GM23338 (cell line): ENCODE measurements at regions not wholly inside any gene's neighbourhood (a gene's known extent, or its start where the extent isn't known, plus 50 kb on each side); places are given as distances from the start of the nearest gene placed in this dataset.

Source experiments
- ATAC-seq: fragments of 200-7000 bp; cut with Tn5 transposase; 3 replicates; pipeline ENCODE4 v1.9.1; 2020
- DNase-seq: peaks from one replicate; pipeline ENCODE4 v3.0.0-alpha.2; 2015; ENCODE audit warnings: low spot score
- H2AFZ ChIP-seq: fragments of 200-600 bp; sonication (generic); 2 replicates; pipeline ENCODE4 v1.8.0; 2016; ENCODE audit warnings: antibody characterized with exemption, mild to moderate bottlenecking, moderate library complexity
- H3F3A ChIP-seq: fragments of 200-600 bp; sonication (generic); replicated peaks from 2 replicates; pipeline ENCODE4 v1.8.0; 2017; ENCODE audit warnings: antibody characterized with exemption, mixed run types, low read depth
- H3K27ac ChIP-seq: fragments of 200-600 bp; sonication (generic); 2 replicates; pipeline ENCODE4 v1.6.1; 2016; ENCODE audit warnings: low read depth
- H3K27me3 ChIP-seq: fragments of 200-600 bp; sonication (generic); 2 replicates; pipeline ENCODE4 v1.8.0; 2016; ENCODE audit warnings: mild to moderate bottlenecking, mixed run types, moderate library complexity; ENCODE audit not compliant: insufficient read depth
- H3K36me3 ChIP-seq: fragments of 200-600 bp; sonication (generic); 2 replicates; pipeline ENCODE4 v1.8.0; 2016; ENCODE audit warnings: mild to moderate bottlenecking; ENCODE audit not compliant: insufficient read depth
- H3K4me1 ChIP-seq: fragments of 200-600 bp; sonication (generic); 2 replicates; pipeline ENCODE4 v1.8.0; 2016; ENCODE audit warnings: mild to moderate bottlenecking, moderate library complexity; ENCODE audit not compliant: insufficient read depth
- H3K4me2 ChIP-seq: fragments of 200-600 bp; sonication (generic); 2 replicates; pipeline ENCODE4 v1.7.1; 2017; ENCODE audit warnings: mixed run types
- H3K4me3 ChIP-seq: fragments of 200-600 bp; sonication (generic); 2 replicates; pipeline ENCODE4 v1.6.1; 2016; ENCODE audit warnings: mixed run types
- H3K79me2 ChIP-seq: fragments of 200-600 bp; sonication (generic); replicated peaks from 2 replicates; pipeline ENCODE4 v1.8.0; 2017; ENCODE audit warnings: mild to moderate bottlenecking; ENCODE audit not compliant: insufficient read depth
- H3K9me2 ChIP-seq: fragments of 200-600 bp; sonication (generic); 2 replicates; pipeline ENCODE4 v1.8.0; 2017; ENCODE audit not compliant: insufficient read depth
- H4K20me1 ChIP-seq: fragments of 200-600 bp; sonication (generic); replicated peaks from 2 replicates; pipeline ENCODE4 v1.8.0; 2017; ENCODE audit warnings: mild to moderate bottlenecking; ENCODE audit not compliant: insufficient read depth
- H3K27ac Mint-ChIP-seq: 2 replicates; pipeline ENCODE4 v1.8.0; 2020; ENCODE audit warnings: inconsistent platforms, mild to moderate bottlenecking, moderate library complexity, mixed read lengths
- H3K27me3 Mint-ChIP-seq: 3 replicates; pipeline ENCODE4 v1.8.0; 2022; ENCODE audit warnings: low read depth, mild to moderate bottlenecking, moderate library complexity, mixed read lengths, inconsistent platforms; ENCODE audit not compliant: insufficient read depth, poor library complexity
- H3K36me3 Mint-ChIP-seq: 3 replicates; pipeline ENCODE4 v1.8.0; 2021; ENCODE audit warnings: low read depth, mild to moderate bottlenecking, inconsistent platforms, moderate library complexity, mixed read lengths
- H3K4me1 Mint-ChIP-seq: 3 replicates; pipeline ENCODE4 v1.8.0; 2020; ENCODE audit warnings: mild to moderate bottlenecking, inconsistent platforms, mixed read lengths
- H3K4me3 Mint-ChIP-seq: 3 replicates; pipeline ENCODE4 v1.8.0; 2021; ENCODE audit warnings: moderate library complexity, mild to moderate bottlenecking, inconsistent platforms, mixed read lengths
- H3K9me3 Mint-ChIP-seq: 3 replicates; pipeline ENCODE4 v1.8.0; 2020; ENCODE audit warnings: moderate library complexity, mild to moderate bottlenecking, inconsistent platforms, mixed read lengths
- CREB1 ChIP-seq: fragments of 250-450 bp; sonication (Bioruptor Pico); IDR thresholded peaks from 2 replicates; pipeline ENCODE4 v1.5.0; 2020; ENCODE audit warnings: low read depth, mild to moderate bottlenecking, moderate library complexity
- CTCF ChIP-seq, 2 experiments: fragments of 200-600 bp in 1 of 2; sonication (generic) in 1 of 2; conservative IDR thresholded peaks; 2 replicates each; pipeline versions ENCODE4 v1.5.1 to v1.6.1; 2016 to 2017; ENCODE audit warnings: antibody characterized with exemption in 2 of 2, low read depth in 2 of 2, mild to moderate bottlenecking in 2 of 2, moderate library complexity in 1 of 2
- EZH2 ChIP-seq: fragments of 200-600 bp; sonication (generic); IDR thresholded peaks from one replicate; pipeline ENCODE4 v1.8.0; 2017; ENCODE audit warnings: antibody characterized with exemption, mild to moderate bottlenecking, low read depth; ENCODE audit not compliant: unreplicated experiment
- EZH2phosphoT487 ChIP-seq: fragments of 200-600 bp; sonication (generic); IDR thresholded peaks from one replicate; pipeline ENCODE4 v1.8.1; 2018; ENCODE audit warnings: antibody characterized with exemption; ENCODE audit not compliant: unreplicated experiment
- JUNB ChIP-seq: IDR thresholded peaks from one replicate; pipeline ENCODE4 v1.6.1; 2016; ENCODE audit warnings: antibody characterized with exemption; ENCODE audit not compliant: unreplicated experiment
- NANOG ChIP-seq: IDR thresholded peaks from 2 replicates; pipeline ENCODE4 v1.6.1; 2016; ENCODE audit warnings: antibody characterized with exemption, borderline replicate concordance
- POLR2AphosphoS5 ChIP-seq: IDR thresholded peaks from 2 replicates; pipeline ENCODE4 v1.6.1; 2016; ENCODE audit warnings: antibody characterized with exemption, low read depth
- STAT1 ChIP-seq: IDR thresholded peaks from one replicate; pipeline ENCODE4 v1.6.1; 2016; ENCODE audit warnings: antibody characterized with exemption; ENCODE audit not compliant: unreplicated experiment
- ZNF331 ChIP-seq: fragments of 250-450 bp; sonication (Bioruptor Pico); IDR thresholded peaks from 2 replicates; pipeline ENCODE4 v1.5.0; 2020; ENCODE audit warnings: low read depth, mild to moderate bottlenecking, moderate library complexity
- ZNF462 ChIP-seq: fragments of 250-450 bp; sonication (Bioruptor Pico); IDR thresholded peaks from 2 replicates; pipeline ENCODE4 v1.5.0; 2020; ENCODE audit warnings: mild to moderate bottlenecking, moderate library complexity

- Mint-ChIP-seq H3K4me3 (no peak overlapping the region), H3K9me3 (peaks cover 79% of the 10 kb centered on the region), H3K4me1 (peaks cover 6% of the 10 kb centered on the region; the same call in 2 of the 3 replicates), H3K27ac (no peak overlapping the region), H3K36me3 (peaks cover 12% of the 10 kb centered on the region), H3K27me3 (peaks cover 8% of the 10 kb centered on the region)
- H3K4me2 ChIP-seq, result no peak overlapping the region
- H4K20me1 ChIP-seq, result no peaks in the 10 kb centered on the region
- no peak for TF ChIP-seq JUNB
- TF ChIP-seq NANOG, result no peak
- TF ChIP-seq CTCF (conservative IDR thresholded peaks at IDR 0.05; ENCODE audit: low read depth in 2 of 2), result no peak
- TF ChIP-seq EZH2phosphoT487, result no peak
- no peak for TF ChIP-seq STAT1
- no peak for TF ChIP-seq CREB1
- H3K4me1 ChIP-seq, result no peaks in the 10 kb centered on the region
- no peaks in the 10 kb centered on the region for H3K79me2 ChIP-seq
- H3K36me3 ChIP-seq, result no peaks in the 10 kb centered on the region
- H3K4me3 ChIP-seq, result no peak overlapping the region
- DNase-seq (no peak), ATAC-seq (no peak)
- H3K9me2 ChIP-seq, result no peaks in the 10 kb centered on the region
- no peak overlapping the region for H2AFZ ChIP-seq
- no peak overlapping the region for H3K27ac ChIP-seq
- H3F3A ChIP-seq, result no peaks in the 10 kb centered on the region
- no peaks in the 10 kb centered on the region for H3K27me3 ChIP-seq
Observed at GRCh38 chr1:4140241-4140640, 240.2 kb upstream of the C1orf174 start.

- H3K36me3 Mint-ChIP-seq, result peaks cover 12% of the 10 kb centered on the region
- ATAC-seq (no peak), DNase-seq (no peak)
- H3K9me3 Mint-ChIP-seq, result peaks cover 73% of the 10 kb centered on the region
- H3K27me3 Mint-ChIP-seq, result peaks cover 8% of the 10 kb centered on the region
- Histone ChIP-seq H4K20me1 (no peaks in the 10 kb centered on the region), H3K4me3 (no peak overlapping the region), H2AFZ (no peak overlapping the region), H3F3A (no peaks in the 10 kb centered on the region), H3K27me3 (no peaks in the 10 kb centered on the region), H3K36me3 (no peaks in the 10 kb centered on the region), H3K79me2 (no peaks in the 10 kb centered on the region), H3K27ac (no peak overlapping the region), H3K9me2 (no peaks in the 10 kb centered on the region), H3K4me1 (no peaks in the 10 kb centered on the region), H3K4me2 (no peak overlapping the region)
- H3K27ac Mint-ChIP-seq, result no peak overlapping the region
- H3K4me3 Mint-ChIP-seq, result no peak overlapping the region
- peaks cover 6% of the 10 kb centered on the region; the same call in 2 of the 3 replicates for H3K4me1 Mint-ChIP-seq
- TF ChIP-seq STAT1 (no peak), CTCF (conservative IDR thresholded peaks at IDR 0.05; ENCODE audit: low read depth in 2 of 2) (no peak), NANOG (no peak), POLR2AphosphoS5 (no peak), EZH2phosphoT487 (no peak), EZH2 (no peak), ZNF331 (CRISPR knock-in tag) (no peak), CREB1 (no peak), ZNF462 (CRISPR knock-in tag) (no peak)
Observed at GRCh38 chr1:4140821-4141220, 240.7 kb upstream of the C1orf174 start.
